Left lung (tissue), 4 donors: ENCODE measurements at regions not wholly inside any gene's neighbourhood (a gene's known extent, or its start where the extent isn't known, plus 50 kb on each side); places are given as distances from the start of the nearest gene placed in this dataset.

ENCODE experiments used
- ATAC-seq: fragments of 200-7000 bp; cut with Tn5 transposase; one replicate; pipeline ENCODE4 v1.9.1; 2020; ENCODE audit warnings: moderate library complexity
- DNase-seq, 4 donors: peaks; one replicate each; pipeline ENCODE4 v3.0.0-alpha.2; 2013 to 2020
- H3K27ac ChIP-seq, 2 donors: fragments of 200-600 bp; sonication (generic) in 1 of 2; one replicate each; pipeline versions ENCODE4 v1.5.0 to v1.8.0; 2020 to 2021
- H3K27me3 ChIP-seq, 2 donors: fragments of 200-600 bp; sonication (generic) in 1 of 2; one replicate each; pipeline versions ENCODE4 v1.5.0 to v1.8.0; 2020 to 2021
- H3K36me3 ChIP-seq, 2 donors: fragments of 200-600 bp; sonication (generic) in 1 of 2; one replicate each; pipeline versions ENCODE4 v1.5.0 to v1.8.0; 2020 to 2021
- H3K4me1 ChIP-seq, 2 donors: fragments of 200-600 bp; one replicate each; pipeline ENCODE4 v1.8.0; 2021
- H3K4me3 ChIP-seq, 2 donors: fragments of 200-600 bp; sonication (generic) in 1 of 2; one replicate each; pipeline versions ENCODE4 v1.5.0 to v1.8.0; 2020 to 2021; ENCODE audit warnings: mild to moderate bottlenecking in 1 of 2
- H3K9me3 ChIP-seq, 2 donors: fragments of 200-600 bp; sonication (generic) in 1 of 2; one replicate each; pipeline versions ENCODE4 v1.5.0 to v1.8.0; 2020 to 2021
- CTCF ChIP-seq, 2 donors: fragments of 200-600 bp; sonication (generic) in 1 of 2; IDR thresholded peaks; one replicate each; pipeline versions ENCODE4 v1.5.0 to v1.8.0; 2021; ENCODE audit warnings: antibody characterized with exemption in 2 of 2
- intact Hi-C, 2 donors: fragments of 100-400 bp; cut with DNase I; formaldehyde crosslinking; loops; one replicate each; pipeline versions ENCODE4 v1.11.2 to v1.14.2; 2022
- donor health status: DM: no; HTN: yes; CAD: no.
- donor health status: DM: no; HTN: no; CAD: no.

- no peaks in the 10 kb centered on the region for H3K27me3 ChIP-seq
- no peaks in the 10 kb centered on the region for H3K4me1 ChIP-seq
- no peak overlapping the region for H3K4me3 ChIP-seq
- intact Hi-C loops = no loop called here
- ATAC-seq = no peak
- no peak for TF ChIP-seq CTCF (IDR thresholded peaks at IDR 0.05)
- no peaks in the 10 kb centered on the region for H3K36me3 ChIP-seq
- no peak overlapping the region for H3K27ac ChIP-seq
- no peak for DNase-seq
- H3K9me3 ChIP-seq = no peaks in the 10 kb centered on the region
Measured at GRCh38 chr2:33786881-33787280, 187.8 kb upstream of the FAM98A start.

- TF ChIP-seq CTCF (IDR thresholded peaks at IDR 0.05) = no peak
- no peaks in the 10 kb centered on the region for H3K36me3 ChIP-seq
- DNase-seq = no peak
- ATAC-seq = no peak
- no peaks in the 10 kb centered on the region for H3K9me3 ChIP-seq
- H3K4me3 ChIP-seq = no peak overlapping the region
- H3K27me3 ChIP-seq = no peaks in the 10 kb centered on the region
- no peaks in the 10 kb centered on the region for H3K4me1 ChIP-seq
- intact Hi-C loops = no loop called here
- no peak overlapping the region for H3K27ac ChIP-seq
Measured at GRCh38 chr2:33785201-33786106, 186.4 kb upstream of the FAM98A start.

GRCh38 chr2:33784488-33784887 lies 185.4 kb upstream of the FAM98A start:
- no peaks in the 10 kb centered on the region for H3K27me3 ChIP-seq
- H3K27ac ChIP-seq = no peak overlapping the region
- intact Hi-C loops = no loop called here
- H3K4me3 ChIP-seq = no peak overlapping the region
- no peak for TF ChIP-seq CTCF (IDR thresholded peaks at IDR 0.05)
- no peak for DNase-seq
- H3K36me3 ChIP-seq = no peaks in the 10 kb centered on the region
- ATAC-seq = no peak
- H3K9me3 ChIP-seq = no peaks in the 10 kb centered on the region
- H3K4me1 ChIP-seq = no peaks in the 10 kb centered on the region

GRCh38 chr2:33782395-33783230 lies 183.5 kb upstream of the FAM98A start:
- Histone ChIP-seq H3K36me3 (no peaks in the 10 kb centered on the region), H3K27ac (no peak overlapping the region), H3K4me1 (no peaks in the 10 kb centered on the region), H3K9me3 (no peaks in the 10 kb centered on the region), H3K27me3 (no peaks in the 10 kb centered on the region), H3K4me3 (no peak overlapping the region)
- no peak for TF ChIP-seq CTCF (IDR thresholded peaks at IDR 0.05)
- intact Hi-C loops = no loop called here
- ATAC-seq (no peak), DNase-seq (no peak)

- H3K27me3 ChIP-seq = no peaks in the 10 kb centered on the region
- no peaks in the 10 kb centered on the region for H3K4me1 ChIP-seq
- no peak overlapping the region for H3K27ac ChIP-seq
- intact Hi-C loops = no loop called here
- H3K4me3 ChIP-seq = no peak overlapping the region
- DNase-seq (no peak), ATAC-seq (peak; percentile 17)
- TF ChIP-seq CTCF (IDR thresholded peaks at IDR 0.05) = no peak
- H3K36me3 ChIP-seq = no peaks in the 10 kb centered on the region
- H3K9me3 ChIP-seq = no peaks in the 10 kb centered on the region
Measured at GRCh38 chr2:33777786-33778185, 178.7 kb upstream of the FAM98A start.
